Common myeloid progenitor, CD34-positive (primary cell): ENCODE measurements at regions not wholly inside any gene's neighbourhood (a gene's known extent, or its start where the extent isn't known, plus 50 kb on each side); places are given as distances from the start of the nearest gene placed in this dataset.
"Not testable (repeated sequence)": the region's sequence is repeated elsewhere in the genome, so short reads cannot be mapped to it uniquely, and the experiment has no call there.

ENCODE experiments used
- CTCF ChIA-PET: fragments of 350-600 bp; sonication (Branson Sonifier 250); formaldehyde crosslinking; loops from one replicate; lab custom pipeline; 2021; ENCODE audit warnings: antibody characterized with exemption; lab: Charles Lee
- POLR2A ChIA-PET: fragments of 350-600 bp; sonication (Branson Sonifier 250); formaldehyde crosslinking; loops from one replicate; lab custom pipeline; 2021; ENCODE audit warnings: antibody characterized with exemption; lab: Charles Lee
- DNase-seq, 3 donors: peaks; one replicate each; pipeline versions ENCODE4 v3.0.0 to v3.0.0-alpha.2; 2013
- H3K27ac ChIP-seq, 2 experiments: 1 replicate in 1 of 2; 2 replicates in 1 of 2; pipeline ENCODE4 v1.7.0; 2013; ENCODE audit warnings: inconsistent platforms in 2 of 2, low read length in 2 of 2, mild to moderate bottlenecking in 2 of 2, low read depth in 1 of 2, moderate library complexity in 1 of 2; ENCODE audit not compliant: severe bottlenecking in 2 of 2, insufficient read depth in 1 of 2, poor library complexity in 1 of 2
- H3K27me3 ChIP-seq, 5 experiments: replicated peaks in 2 of 5; 1 replicate in 3 of 5; 2 replicates in 2 of 5; pipeline versions ENCODE4 v1.6.1 to v1.7.0; 2013; ENCODE audit warnings: low read length in 4 of 5, mild to moderate bottlenecking in 2 of 5, moderate library complexity in 2 of 5, inconsistent platforms in 1 of 5; ENCODE audit not compliant: insufficient read depth in 5 of 5, control insufficient read depth in 4 of 5
- H3K36me3 ChIP-seq, 4 experiments: 1 replicate in 2 of 4; 2 replicates in 2 of 4; pipeline versions ENCODE4 v1.6.1 to v1.7.0; 2013; ENCODE audit warnings: low read length in 3 of 4, control low read depth in 1 of 4, mild to moderate bottlenecking in 1 of 4; ENCODE audit not compliant: control insufficient read depth in 4 of 4, insufficient read depth in 4 of 4
- H3K4me1 ChIP-seq, 4 experiments: 1 replicate in 3 of 4; 2 replicates in 1 of 4; pipeline versions ENCODE4 v1.6.1 to v1.7.1; 2013; ENCODE audit warnings: low read length in 3 of 4, mild to moderate bottlenecking in 3 of 4, control low read depth in 1 of 4, inconsistent platforms in 1 of 4, moderate library complexity in 1 of 4; ENCODE audit not compliant: control insufficient read depth in 4 of 4, insufficient read depth in 4 of 4; ENCODE audit errors: control extremely low read depth in 1 of 4
- H3K4me3 ChIP-seq, 7 experiments: 1 replicate in 4 of 7; 2 replicates in 3 of 7; pipeline versions ENCODE4 v1.5.1 to v1.7.0; 2013; ENCODE audit warnings: mild to moderate bottlenecking in 7 of 7, low read length in 6 of 7, moderate library complexity in 6 of 7, inconsistent platforms in 2 of 7, low read depth in 2 of 7, control low read depth in 1 of 7; ENCODE audit not compliant: insufficient read depth in 4 of 7, control insufficient read depth in 1 of 7; ENCODE audit errors: extremely low read depth in 1 of 7
- H3K9me3 ChIP-seq, 5 experiments: 1 replicate in 4 of 5; 2 replicates in 1 of 5; pipeline versions ENCODE4 v1.6.1 to v1.7.1; 2013; ENCODE audit warnings: low read length in 4 of 5, mild to moderate bottlenecking in 2 of 5, inconsistent platforms in 1 of 5, low read depth in 1 of 5, moderate library complexity in 1 of 5; ENCODE audit not compliant: control insufficient read depth in 4 of 5, insufficient read depth in 2 of 5; ENCODE audit errors: control extremely low read depth in 1 of 5
- whole genome bisulfite sequencing: methylation state at CpG from one replicate; pipeline ENCODE4 v1.1.5; 2013; ENCODE audit not compliant: insufficient coverage; 5-methylcytosine and 5-hydroxymethylcytosine counted together

DNA sequence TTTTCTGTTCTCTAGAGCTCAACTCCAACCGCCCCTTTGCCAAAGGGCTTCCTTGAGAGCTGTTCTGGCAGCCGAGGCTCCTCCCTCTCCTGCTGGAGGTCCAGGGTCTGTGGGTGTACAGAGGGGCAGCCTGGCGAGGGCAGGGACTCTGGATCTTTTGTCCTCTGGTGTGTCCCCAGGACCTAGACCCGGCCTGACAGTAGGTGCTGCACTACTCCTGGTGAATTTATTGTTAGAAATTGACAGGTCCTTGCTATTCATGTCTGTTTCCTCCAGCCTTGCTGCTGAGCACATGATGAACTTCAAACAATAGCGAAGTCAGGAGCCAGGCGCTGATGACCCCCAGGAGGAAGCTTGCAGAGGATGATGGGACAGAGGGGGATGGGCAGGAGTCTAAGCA is 234.7 kb upstream of the SULF2 start:
- no peak for DNase-seq
- WGBS = 93% methylated on average over 6 of the region's 6 CpGs
- Histone ChIP-seq H3K36me3 (no peaks in the 10 kb centered on the region), H3K27me3 (peaks cover 0 to 6% (median 0%) of the 10 kb centered on the region in 5 experiments), H3K4me1 (no peaks in the 10 kb centered on the region), H3K9me3 (peaks cover 0 to 10% (median 2%) of the 10 kb centered on the region in 5 experiments), H3K27ac (no peak overlapping the region), H3K4me3 (no peak overlapping the region)
- POLR2A ChIA-PET = no interaction called here
- CTCF ChIA-PET = no interaction called here

DNA sequence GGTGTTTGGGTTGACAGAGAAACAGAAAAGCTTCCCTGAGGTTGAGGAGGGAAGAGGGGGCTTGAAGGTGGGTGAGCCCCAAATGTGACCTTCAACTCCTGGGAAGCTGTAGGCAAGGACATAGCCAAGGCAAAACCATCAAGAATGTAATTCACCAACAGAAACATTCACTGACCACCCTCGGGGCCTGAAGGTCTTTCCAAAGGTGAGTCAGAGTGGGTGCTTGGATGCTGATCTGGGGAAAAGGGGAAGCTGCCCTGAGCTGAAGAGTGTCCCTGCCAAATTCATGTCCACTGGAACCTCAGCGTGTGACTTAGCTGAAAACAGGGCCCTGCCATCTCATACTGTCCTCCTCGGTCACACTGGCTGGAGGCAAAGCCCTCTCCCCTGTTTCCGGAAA is 234.2 kb upstream of the SULF2 start:
- no peaks in the 10 kb centered on the region for H3K36me3 ChIP-seq
- H3K4me1 ChIP-seq = no peaks in the 10 kb centered on the region
- H3K27me3 ChIP-seq = peaks cover 0 to 5% (median 0%) of the 10 kb centered on the region in 5 experiments
- CTCF ChIA-PET = no interaction called here
- H3K9me3 ChIP-seq = peaks cover 0 to 10% (median 2%) of the 10 kb centered on the region in 5 experiments
- DNase-seq = no peak
- no peak overlapping the region for H3K4me3 ChIP-seq
- POLR2A ChIA-PET = no interaction called here
- no peak overlapping the region for H3K27ac ChIP-seq
- WGBS = 96% methylated on average over 4 of the region's 4 CpGs

DNA sequence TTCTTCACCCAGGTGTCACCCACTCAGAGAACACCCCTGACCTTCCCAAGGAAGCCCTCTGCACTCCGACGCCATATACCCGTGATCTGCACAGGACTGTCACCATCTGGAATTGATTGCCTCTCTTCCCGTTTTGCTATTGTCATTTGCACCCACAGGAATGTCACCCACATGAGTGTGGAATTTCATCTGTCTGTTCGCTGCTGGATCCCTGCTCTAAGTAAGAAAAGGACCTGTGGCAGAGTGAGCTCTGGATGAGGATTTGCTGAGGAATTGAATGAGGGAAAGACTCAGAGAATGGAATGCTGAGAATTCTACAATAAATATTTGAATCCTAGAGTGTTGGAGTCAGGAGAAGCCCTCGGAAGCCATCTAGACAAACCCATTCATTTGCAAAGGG is 233.6 kb upstream of the SULF2 start:
- H3K9me3 ChIP-seq = peaks cover 0 to 10% (median 2%) of the 10 kb centered on the region in 5 experiments
- H3K4me3 ChIP-seq, CTCF ChIA-PET, DNase-seq, H3K4me1 ChIP-seq, H3K27me3 ChIP-seq, H3K36me3 ChIP-seq, H3K27ac ChIP-seq, POLR2A ChIA-PET: not testable (repeated sequence)
- WGBS = 95% methylated on average over 5 of the region's 6 CpGs

DNA sequence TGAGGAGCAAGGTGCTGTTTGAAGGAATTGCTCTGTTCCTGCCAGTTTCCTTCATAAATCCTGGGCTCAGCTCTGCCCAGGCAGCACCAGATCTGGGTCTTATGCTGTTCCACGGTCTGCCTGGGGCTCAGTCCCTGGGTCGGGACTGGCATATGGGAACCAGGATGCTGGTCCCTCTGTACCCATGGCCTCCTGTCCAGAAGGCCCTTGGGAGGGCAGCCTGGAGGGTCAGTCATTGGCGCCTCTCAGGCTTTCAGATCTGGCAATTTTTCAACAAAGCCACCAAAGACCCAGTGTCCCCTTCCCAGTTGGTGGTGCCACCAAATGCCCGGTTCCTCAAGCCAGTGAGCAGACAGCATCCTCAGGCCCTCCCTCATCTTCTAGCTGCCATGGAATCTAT is 232.7 kb upstream of the SULF2 start:
- Histone ChIP-seq H3K27ac (no peak overlapping the region), H3K27me3 (peaks cover 0 to 5% (median 0%) of the 10 kb centered on the region in 5 experiments), H3K9me3 (peaks cover 0 to 5% (median 2%) of the 10 kb centered on the region in 5 experiments), H3K36me3 (no peaks in the 10 kb centered on the region), H3K4me1 (no peaks in the 10 kb centered on the region), H3K4me3 (no peak overlapping the region)
- DNase-seq = no peak
- 73% methylated on average over 4 of the region's 4 CpGs for WGBS
- POLR2A ChIA-PET = no interaction called here
- CTCF ChIA-PET = no interaction called here

DNA sequence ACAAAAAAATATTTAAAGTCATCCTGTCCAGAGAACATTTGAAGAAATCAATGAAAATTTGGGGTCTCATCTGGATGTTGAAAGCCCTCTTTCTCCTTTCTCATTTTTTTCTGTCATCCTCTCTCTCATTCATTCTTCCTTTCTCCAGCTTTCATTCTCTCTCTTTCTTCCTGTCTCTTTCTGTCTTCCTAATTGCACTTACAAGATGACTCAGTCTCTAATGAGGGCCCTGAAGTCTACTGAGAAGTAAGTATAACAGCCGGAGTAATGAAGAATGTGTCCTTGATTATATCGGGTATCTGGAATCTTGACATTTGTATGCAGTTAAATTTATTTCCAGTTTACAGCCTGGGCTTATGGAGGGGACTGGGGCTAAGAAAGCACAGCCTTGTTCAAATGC is 232.2 kb upstream of the SULF2 start:
- no peak overlapping the region for H3K27ac ChIP-seq
- ChIA-PET CTCF (interaction anchor here (1.4 kb wide), 1 partner anchor 13 kb away, joined by 3 read pairs; no protein-coding TSS in a partner anchor), POLR2A (no interaction called here)
- no peaks in the 10 kb centered on the region for H3K4me1 ChIP-seq
- peaks cover 0 to 7% (median 3%) of the 10 kb centered on the region in 5 experiments for H3K9me3 ChIP-seq
- no peak overlapping the region for H3K4me3 ChIP-seq
- WGBS = 95% methylated on average over 2 of the region's 2 CpGs
- H3K36me3 ChIP-seq = no peaks in the 10 kb centered on the region
- peaks cover 0 to 5% (median 0%) of the 10 kb centered on the region in 5 experiments for H3K27me3 ChIP-seq
- no peak for DNase-seq

DNA sequence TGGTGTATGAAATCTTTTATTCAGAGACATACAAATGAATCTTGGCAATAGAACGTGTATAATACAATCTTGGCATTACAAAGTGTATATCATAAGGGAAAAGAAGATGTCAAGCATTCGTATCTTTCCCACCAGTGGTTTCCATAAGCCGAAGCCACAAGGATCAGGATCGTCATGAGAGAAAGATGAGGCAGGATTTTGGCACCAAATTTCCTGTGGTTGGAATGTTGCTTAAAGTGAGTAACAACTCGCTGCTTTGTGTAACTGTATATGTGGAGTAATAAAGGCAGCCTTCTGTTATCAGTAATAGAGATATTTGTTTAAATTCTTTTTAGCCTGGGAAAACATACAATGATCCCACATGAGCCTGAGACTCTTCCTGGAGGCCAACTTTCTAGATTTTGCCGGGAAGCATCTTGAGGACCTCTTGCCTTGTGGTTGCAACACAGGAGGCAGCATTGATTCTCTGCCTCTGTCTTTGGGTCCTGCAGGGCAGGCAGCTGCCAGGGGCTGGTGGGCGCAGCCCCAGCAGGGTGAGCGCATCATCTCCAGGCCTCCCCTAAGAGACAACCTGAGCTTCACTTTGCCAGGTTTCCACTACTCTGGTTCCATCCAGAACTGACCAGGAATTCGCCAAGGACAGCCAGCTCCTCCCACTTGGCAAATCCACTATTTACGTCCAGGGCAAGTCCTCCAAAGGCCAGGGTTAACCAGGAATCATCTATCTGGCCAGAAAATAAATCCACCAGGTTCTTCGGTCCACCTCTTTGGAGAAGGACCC is 230.9 kb upstream of the SULF2 start:
- ChIA-PET POLR2A (no interaction called here), CTCF (interaction anchor here (1.4 kb wide), 1 partner anchor 14 kb away, joined by 3 read pairs; no protein-coding TSS in a partner anchor)
- H3K27me3 ChIP-seq = no peaks in the 10 kb centered on the region
- no peak for DNase-seq
- H3K27ac ChIP-seq = no peak overlapping the region
- no peaks in the 10 kb centered on the region for H3K4me1 ChIP-seq
- no peaks in the 10 kb centered on the region for H3K36me3 ChIP-seq
- no peak overlapping the region for H3K4me3 ChIP-seq
- H3K9me3 ChIP-seq = peaks cover 0 to 10% (median 10%) of the 10 kb centered on the region in 5 experiments
- 88% methylated on average over 9 of the region's 11 CpGs for WGBS

DNA sequence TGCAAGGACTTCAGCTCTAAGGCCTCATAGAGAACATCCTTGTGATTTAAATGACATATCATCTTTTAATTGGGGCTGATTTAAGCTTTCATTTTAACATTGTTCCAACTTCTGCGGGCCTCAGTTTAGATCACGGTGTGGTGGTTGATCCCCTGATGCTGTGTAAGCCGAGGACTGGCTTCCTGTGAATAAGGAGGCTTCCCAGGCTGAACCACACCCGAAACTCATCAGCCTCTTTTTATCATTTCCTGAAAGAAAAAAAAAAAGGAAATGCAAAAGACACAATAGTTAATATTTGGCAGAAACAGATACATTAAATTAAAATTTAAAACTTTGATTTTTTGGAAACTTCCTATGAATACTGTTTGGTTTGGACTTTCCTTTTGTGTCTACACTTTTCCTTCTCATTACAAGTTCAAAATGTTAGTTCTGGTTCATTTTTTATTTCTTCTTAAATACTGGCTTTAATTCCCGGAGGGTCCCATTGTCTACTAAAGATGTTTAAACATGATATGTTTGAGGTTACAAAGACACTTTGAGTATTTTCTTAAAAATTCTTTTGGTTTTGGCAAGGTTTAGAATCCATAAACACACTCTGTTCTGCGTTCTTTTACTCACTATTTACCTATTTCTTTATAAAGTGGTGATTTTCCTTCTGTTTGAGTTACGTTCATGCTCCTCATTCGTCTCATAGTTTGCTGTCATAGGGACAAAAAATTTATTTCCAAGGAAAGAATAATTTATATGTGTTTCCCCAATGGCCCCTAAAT is 230.0 kb upstream of the SULF2 start:
- H3K27ac ChIP-seq = no peak overlapping the region
- H3K4me1 ChIP-seq = no peaks in the 10 kb centered on the region
- POLR2A ChIA-PET = no interaction called here
- DNase-seq = no peak
- H3K36me3 ChIP-seq = no peaks in the 10 kb centered on the region
- peaks cover 0 to 14% (median 10%) of the 10 kb centered on the region in 5 experiments for H3K9me3 ChIP-seq
- CTCF ChIA-PET = no interaction called here
- H3K27me3 ChIP-seq = no peaks in the 10 kb centered on the region
- 90% methylated on average over 2 of the region's 8 CpGs for whole genome bisulfite sequencing
- H3K4me3 ChIP-seq = no peak overlapping the region
